ENCODE measurements at regions not wholly inside any gene's neighbourhood (a gene's known extent, or its start where the extent isn't known, plus 50 kb on each side); places are given as distances from the start of the nearest gene placed in this dataset.

DNA sequence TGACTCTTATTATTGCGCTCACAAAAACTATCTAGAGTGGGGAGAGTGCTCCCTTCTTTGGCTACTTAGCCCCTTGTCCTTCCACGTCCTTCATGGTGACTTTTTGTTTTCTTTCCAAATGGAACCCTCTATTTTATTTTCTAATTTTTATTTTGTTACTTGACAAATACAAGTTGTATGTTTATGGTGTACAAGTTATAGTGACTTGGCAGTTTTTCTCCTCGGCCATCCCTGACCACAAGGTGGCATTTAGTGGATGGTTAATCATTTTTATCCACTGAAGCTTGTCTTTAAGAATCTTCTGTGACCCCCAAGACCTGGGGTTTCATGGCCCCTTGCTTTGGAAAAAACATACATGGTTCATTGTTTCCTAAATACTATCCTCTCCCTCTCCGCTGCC, 70.1 kb downstream of the NKX2-1 start:
- TF ChIP-seq EZH2phosphoT487 (IDR thresholded peaks at IDR 0.05) (no peak), EZH2 (IDR thresholded peaks at IDR 0.05) (no peak)
- TF ChIP-seq, protein P1, sequence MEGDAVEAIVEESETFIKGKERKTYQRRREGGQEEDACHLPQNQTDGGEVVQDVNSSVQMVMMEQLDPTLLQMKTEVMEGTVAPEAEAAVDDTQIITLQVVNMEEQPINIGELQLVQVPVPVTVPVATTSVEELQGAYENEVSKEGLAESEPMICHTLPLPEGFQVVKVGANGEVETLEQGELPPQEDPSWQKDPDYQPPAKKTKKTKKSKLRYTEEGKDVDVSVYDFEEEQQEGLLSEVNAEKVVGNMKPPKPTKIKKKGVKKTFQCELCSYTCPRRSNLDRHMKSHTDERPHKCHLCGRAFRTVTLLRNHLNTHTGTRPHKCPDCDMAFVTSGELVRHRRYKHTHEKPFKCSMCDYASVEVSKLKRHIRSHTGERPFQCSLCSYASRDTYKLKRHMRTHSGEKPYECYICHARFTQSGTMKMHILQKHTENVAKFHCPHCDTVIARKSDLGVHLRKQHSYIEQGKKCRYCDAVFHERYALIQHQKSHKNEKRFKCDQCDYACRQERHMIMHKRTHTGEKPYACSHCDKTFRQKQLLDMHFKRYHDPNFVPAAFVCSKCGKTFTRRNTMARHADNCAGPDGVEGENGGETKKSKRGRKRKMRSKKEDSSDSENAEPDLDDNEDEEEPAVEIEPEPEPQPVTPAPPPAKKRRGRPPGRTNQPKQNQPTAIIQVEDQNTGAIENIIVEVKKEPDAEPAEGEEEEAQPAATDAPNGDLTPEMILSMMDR (IDR thresholded peaks at IDR 0.05): no peak
